ENCODE measurements at regions not wholly inside any gene's neighbourhood (a gene's known extent, or its start where the extent isn't known, plus 50 kb on each side); places are given as distances from the start of the nearest gene placed in this dataset.
"Not testable (repeated sequence)": the region's sequence is repeated elsewhere in the genome, so short reads cannot be mapped to it uniquely, and the experiment has no call there.

DNA sequence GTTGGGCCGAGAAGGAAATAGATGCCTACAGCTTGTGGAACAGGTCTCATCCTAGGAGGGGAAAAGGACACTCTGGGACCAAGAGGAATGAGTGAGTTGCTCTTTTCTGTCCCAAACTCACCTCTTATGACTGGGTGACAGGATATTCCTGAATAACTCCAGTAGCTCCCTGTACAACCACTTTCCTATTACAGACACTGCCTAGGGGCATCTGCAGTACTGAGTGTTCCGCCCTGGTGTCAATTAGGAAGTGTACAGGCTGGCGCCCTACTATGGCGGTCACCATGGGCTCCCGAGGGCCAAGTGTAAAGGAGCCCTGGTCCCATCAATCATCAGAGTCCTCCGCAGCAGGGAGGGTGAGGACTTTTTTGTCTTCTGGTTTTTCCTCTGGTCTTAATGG lies 343.4 kb upstream of the USP9Y start:
- no peak for DNase-seq (ENCODE audit: low read depth in 4 of 4, low spot score in 2 of 4)

DNA sequence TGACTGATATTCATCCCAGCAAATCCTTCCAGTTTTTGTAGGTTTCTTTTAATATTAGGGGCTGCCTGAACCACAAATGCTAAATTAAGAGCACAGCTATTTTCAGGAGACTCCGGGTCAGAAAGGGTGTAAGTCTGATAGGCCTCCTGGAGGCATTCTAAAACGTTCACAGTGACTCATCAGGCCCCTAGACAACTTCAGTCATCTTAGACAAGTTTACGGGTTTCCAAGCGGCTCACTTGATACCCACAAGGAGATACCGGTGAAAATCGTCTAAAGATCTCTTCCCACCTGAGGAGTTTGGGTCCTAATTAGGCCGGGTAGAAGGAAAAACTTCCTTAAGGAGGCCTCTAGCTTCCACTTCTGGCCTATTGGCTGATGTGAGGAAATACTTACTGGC lies 342.7 kb upstream of the USP9Y start:
- DNase-seq (ENCODE audit: low read depth in 4 of 4, low spot score in 2 of 4): no peak

DNA sequence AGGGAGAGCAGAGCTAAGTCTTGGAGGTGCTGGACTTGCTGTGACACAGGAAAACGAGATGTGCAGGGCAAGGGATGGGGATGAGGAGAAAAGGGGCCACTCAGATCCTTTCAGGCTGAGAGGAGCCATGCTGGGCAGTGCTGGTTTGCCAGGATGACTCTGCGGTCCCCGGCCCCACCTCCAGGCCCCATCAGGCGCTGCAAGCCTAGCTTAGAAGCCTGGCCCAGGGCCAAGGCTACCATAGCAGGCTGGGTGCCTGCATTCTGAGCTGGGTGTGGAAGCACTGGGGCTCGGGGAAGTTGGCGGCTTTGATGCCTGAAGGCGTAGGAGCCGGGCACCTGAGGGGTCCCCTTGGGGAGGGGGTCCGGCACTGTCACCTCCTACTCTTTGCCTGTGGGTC lies 341.2 kb upstream of the USP9Y start:
- DNase-seq (ENCODE audit: low read depth in 4 of 4, low spot score in 2 of 4): no peak

DNA sequence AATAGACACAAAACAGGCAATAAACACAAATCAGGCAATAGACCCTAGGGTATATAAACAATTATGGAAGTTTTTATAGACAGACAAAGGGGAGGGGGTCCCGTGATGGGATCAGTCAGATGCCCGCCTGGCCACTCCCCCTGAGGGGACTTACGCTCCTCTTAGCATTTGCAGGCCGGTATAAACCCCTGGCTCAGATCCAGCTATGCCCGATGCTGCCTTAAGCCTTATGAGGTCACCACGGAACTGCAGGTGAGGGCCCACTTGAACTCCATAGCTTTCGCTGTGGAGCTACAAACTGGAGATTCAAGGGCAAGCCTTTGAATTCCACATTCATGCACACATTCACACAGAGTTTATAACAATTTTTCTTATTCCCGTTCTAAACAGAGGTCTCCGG lies 340.5 kb upstream of the USP9Y start:
- DNase-seq (ENCODE audit: low read depth in 4 of 4, low spot score in 2 of 4): no peak

DNA sequence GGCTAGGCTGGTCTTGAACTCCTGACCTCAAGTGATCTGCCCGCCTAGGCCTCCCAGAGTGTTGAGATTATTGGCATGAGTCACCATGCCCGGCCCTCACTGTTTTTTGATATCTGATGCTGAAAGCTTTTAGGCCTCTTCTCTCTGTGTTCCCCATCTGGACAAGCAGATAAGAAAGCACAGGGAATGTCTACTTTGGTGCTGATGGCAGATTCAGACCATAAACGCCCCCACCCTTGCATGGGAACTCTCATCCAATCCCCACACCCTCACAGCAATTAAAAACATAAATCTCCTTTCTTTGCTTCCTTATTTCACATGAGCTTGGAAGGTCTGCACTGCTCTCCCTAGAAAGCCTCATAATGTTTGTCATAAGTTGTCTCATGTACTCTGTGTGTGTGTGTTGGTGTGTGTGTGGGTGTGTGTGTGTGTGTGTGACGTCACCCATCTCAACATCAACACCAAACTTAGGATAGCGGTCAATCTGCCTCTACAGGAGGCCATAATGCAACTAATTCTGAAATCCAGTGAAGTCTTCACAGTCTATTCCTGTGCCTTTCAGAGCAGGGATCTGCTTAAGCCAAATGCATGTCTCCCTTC lies 335.6 kb upstream of the USP9Y start:
- DNase-seq (ENCODE audit: low read depth in 4 of 4, low spot score in 2 of 4): no peak

DNA sequence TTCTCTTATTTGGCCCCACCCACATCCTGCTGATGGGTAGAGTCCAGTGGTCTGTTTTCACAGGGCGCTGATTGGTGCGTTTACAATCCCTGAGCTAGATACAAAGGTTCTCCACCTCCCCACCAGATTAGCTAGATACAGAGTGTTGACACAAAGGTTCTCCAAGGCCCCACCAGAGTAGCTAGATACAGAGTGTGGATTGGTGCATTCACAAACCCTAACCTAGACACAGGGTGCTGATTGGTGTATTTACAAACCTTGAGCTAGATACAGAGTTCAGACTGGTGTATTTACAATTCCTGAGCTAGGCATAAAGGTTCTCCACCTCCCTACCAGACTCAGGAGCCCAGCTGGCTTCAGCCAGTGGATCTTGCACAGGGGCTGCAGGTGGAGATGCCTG lies 326.4 kb upstream of the USP9Y start:
- not testable (repeated sequence) for DNase-seq (ENCODE audit: low read depth in 4 of 4, low spot score in 2 of 4)

DNA sequence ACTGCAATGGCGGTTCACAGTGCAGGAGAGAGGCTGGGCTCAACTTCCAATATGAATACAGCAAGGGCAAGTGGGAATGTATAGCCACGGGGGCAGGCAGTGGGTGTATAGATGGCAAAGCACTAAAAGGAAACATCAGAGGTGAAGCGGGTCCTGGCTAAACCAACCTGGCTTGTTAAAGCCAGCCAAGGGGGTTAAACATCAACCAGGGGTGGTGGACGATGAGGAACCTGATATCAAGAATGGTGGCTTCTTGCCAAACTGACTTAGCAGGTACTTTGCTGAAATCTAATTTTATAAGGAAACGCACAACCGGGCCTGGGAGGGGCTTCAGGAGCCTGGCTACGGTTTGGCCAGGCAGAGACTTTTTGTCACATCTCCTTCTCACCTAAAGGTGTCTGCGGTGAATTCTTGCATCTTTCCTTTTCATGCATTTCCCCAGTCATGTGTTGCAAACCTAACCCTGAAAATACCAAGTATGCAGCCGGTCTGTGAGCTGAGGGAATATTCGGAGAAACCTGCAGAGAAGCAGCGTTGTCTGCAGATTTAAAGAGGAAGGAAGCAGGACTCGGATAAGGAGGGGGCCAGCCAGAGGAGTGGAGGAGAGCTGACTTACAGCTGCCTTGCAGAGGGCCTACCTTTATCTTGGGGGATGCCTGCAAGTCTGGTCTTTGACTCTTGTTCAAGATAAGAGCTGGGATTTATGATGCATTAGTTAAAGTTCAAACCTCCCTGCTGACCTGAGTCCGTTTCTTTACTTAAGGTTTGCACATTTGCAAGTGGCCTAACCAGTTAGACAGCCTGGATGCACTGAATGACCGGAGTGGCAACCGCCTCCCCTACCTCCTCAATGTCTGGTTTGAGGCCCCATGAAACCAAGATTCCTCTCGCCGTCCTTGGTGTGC lies 309.1 kb upstream of the USP9Y start:
- DNase-seq (ENCODE audit: low read depth in 4 of 4, low spot score in 2 of 4): not testable (repeated sequence)

DNA sequence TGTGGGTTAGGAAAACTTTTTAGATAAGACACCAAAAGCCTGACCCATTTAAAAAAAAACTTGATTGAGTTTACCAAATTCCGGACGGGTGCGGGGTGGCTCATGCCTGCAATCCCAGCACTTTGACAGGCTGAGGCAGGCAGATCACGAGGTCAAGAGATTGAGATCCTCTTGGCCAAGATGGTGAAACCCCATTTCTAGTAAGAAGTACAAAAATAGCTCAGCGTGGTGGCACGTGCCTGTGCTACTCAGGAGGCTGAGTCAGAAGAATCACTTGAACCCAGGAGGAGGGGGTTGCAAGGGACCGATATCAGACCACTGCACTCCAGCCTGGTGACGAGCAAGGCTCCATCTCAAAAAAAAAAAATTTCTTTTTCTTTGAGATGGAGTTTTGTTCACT lies 307.8 kb upstream of the USP9Y start:
- no peak for DNase-seq (ENCODE audit: low read depth in 4 of 4, low spot score in 2 of 4)

DNA sequence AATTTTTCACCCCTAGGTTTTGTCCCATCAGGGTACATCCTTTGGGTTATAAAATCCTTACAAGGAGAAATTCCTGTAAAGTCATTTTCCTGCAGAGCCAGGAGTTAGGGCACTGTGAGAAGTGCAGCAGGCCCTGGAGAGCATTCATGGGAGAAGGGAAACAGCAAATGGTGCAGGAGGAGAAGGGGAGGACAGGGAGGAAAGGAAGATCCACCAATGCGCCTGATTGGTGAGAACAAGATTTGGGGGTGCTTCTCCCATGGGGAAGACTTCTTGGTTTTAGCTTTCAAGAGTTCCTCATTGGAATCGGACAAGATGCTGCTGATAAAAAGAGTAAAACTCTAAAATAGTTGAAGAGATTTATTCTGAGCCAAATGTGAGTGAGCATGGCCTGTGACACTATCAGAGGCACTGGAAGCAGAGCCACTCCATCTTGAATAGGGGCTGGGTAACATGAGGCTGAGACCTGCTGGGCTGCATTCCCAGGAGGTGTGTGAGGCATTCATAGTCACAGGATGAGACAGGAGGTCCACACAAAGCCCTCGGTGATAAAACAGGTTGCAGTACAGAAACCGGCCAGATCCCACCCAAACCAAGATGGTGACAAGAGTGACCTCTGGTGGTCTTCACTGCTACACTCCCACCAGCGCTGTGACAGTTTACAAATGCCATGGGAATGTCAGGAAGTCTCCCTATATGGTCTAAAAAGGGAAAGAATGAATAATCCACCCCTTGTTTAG lies 305.5 kb upstream of the USP9Y start:
- not testable (repeated sequence) for DNase-seq (ENCODE audit: low read depth in 4 of 4, low spot score in 2 of 4)

DNA sequence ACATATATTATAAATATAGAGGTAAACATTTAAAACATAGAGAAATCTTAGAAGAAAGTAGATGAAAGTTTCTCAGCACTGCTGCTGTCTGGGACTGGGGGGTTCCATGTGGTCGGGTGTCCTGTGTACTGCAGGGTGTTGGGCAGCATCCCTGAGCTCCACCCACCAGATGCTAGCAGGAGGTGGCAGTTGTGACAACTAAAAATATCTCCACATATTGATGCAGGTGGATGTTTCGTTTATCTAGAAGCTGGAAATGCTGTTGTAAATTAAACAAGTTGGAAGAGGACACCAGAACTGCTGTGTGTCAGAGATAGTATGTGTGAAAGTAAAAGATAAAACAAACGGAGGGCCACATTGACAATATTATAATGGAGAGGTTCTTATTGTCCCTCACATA lies 297.1 kb upstream of the USP9Y start:
- no peak for DNase-seq (ENCODE audit: low read depth in 4 of 4, low spot score in 2 of 4)

DNA sequence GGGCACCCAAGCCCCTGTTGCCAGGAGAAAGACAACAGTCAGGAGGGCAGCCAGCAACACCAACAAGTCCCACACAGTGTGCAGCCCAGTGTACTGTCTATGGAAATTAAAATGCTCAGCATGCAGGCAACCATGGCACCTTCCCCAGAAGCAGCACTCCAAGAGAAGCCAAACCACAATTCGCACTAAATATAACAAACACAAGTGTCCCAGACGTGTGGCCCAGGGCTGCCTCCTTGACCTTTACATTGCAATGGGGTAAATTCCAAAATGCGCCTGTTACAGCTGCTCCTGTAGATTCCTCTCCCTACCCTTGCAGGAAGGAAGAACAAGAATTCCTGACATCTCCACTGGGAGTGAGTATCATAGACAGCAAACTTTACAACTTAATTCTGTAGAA lies 292.8 kb upstream of the USP9Y start:
- no peak for DNase-seq (ENCODE audit: low read depth in 4 of 4, low spot score in 2 of 4)

DNA sequence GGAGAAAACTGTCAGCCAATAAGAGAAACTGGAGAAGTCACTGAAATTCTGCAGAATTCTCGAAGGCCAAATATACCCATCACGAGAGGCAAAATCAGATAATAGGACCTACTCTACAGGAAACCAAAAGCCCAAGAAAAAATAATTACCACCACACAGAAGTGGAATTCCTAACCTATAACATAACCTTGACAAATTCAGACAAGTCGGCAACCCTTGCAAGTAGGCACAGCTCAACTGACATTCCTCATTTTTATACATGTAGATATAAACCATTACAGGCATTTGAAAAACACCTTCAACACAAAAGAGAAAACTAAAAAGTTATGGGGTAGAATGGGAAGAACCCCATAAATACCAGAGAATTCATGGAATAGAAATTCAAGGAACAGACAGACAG lies 290.3 kb upstream of the USP9Y start:
- DNase-seq (ENCODE audit: low read depth in 4 of 4, low spot score in 2 of 4): no peak

DNA sequence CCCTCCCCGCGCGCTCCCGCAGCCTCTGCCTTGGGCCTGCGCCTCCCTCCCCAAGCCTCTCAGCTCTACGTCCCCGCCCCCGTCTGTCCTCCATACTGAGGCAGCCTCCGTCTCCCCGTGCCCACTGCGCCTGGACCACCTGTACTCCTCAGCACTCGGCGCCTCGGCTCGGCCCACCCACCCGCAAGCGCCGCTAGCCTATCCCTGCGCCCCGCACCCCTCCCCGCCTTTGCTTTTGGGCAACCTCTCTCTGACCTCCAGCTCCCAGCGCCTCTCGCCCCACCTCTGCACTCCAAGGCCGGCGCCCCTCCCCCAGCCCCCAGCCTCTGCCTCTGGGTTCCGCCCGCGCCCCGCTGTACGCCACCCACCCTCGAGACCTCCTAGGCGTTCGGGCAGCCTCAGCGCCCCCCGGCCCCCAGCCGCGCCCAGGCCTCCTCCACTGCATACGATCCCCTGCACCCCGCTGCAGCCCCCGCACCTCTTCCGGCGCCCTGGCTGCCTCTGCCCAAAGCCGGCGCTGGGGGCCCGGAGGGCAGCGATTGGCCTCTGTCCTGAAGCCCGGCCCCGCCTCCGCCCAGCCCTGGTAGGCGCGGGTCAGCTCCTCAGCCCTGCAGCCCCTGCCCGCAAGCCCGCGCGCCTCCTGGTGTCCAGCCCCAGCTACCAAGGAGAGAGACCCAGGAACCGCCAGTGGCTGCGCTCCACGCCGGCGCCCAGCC lies 279.8 kb upstream of the USP9Y start:
- peak in 2 of 4 donors; percentile 24 to 27 for DNase-seq (ENCODE audit: low read depth in 4 of 4, low spot score in 2 of 4)

DNA sequence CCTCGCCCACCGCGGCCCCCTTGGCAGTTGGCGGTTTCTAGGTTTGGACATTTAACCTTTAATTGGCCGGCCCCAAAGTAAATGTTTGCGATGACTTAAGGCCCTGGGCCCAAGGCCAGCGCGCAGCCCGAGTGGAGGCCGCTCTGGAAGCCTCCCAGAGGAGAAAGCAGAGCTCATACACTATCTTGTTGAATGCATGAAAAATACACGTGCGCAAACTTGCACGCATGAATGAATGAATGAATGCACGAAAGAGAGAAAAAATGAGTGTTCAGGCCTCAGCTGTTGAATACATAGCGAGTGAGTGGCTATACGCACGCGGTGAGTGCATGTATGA lies 279.3 kb upstream of the USP9Y start:
- no peak for DNase-seq (ENCODE audit: low read depth in 4 of 4, low spot score in 2 of 4)

DNA sequence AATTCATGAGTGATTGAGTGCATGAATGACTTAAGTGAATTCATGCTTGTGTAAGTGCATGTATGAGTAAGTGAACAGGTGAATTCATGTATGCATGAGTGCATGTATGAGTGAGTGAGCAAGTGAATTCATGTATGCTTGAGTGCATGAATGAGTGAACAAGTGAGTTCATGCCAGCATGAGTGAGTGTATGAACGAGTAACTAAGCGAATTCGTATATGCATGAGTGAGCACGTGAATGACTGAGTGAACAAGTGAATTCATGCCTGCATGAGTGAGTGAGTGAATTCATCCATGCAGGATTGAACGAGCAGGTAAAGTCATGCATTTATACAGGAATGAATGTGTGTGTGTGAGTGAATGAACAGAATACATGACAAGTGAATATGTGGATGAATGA lies 278.5 kb upstream of the USP9Y start:
- no peak for DNase-seq (ENCODE audit: low read depth in 4 of 4, low spot score in 2 of 4)

DNA sequence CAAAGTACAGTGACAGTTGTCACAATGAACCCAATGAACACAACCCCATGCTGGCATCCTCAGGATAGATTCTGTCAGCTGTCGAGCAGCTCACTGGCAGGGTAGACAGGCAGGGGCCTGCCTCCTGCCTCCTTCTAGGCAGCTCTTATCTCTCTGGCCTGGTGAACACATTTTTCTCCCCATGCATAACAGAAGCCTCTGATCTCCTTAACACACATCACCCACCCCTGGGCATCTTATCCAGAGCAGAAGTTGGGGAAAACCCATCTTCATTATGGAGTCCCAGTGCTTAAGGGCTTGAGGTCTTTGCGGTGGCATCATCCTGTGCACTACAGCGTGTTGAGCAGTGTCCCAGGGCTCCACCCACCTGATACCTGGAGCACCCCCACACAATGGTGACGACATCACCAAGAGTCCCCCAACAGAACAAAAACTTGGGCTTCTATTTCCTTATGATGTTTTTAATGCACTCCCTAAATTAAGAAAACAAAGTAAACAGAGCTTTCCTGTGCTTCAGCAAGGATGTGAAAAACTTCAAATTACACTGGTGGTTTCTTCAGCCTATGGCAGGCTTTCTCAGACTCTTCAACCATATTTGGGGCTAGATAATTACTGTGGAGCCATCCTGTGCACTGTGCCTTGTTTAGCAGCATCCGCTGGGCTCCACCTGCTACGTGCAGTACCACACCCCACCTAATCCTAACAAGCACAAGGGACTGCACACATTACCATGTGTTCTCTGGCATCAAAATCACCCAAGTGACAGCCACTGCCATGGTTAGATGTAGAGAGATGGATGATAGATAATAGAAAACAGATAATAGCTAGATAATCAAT lies 277.4 kb upstream of the USP9Y start:
- DNase-seq (ENCODE audit: low read depth in 4 of 4, low spot score in 2 of 4): no peak

DNA sequence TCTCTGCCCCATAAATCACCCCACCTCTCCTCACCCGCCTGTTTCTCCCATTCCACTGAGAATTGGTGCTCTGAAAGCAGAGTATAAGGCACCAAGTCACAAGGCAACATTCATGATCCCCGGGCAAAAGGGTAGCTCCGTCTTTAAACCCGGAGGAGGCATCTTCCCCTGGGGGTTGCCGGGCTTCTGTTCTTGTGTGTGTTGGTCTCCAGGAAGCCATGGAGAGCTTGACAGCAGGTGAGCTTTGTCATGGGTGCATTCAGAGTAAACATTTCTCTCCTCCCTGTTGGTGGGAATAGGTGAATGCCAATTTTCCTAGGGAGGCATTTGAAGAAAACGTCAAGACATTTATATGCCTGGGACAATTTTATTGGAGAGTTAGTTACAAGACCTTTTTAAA lies 275.5 kb upstream of the USP9Y start:
- no peak for DNase-seq (ENCODE audit: low read depth in 4 of 4, low spot score in 2 of 4)

DNA sequence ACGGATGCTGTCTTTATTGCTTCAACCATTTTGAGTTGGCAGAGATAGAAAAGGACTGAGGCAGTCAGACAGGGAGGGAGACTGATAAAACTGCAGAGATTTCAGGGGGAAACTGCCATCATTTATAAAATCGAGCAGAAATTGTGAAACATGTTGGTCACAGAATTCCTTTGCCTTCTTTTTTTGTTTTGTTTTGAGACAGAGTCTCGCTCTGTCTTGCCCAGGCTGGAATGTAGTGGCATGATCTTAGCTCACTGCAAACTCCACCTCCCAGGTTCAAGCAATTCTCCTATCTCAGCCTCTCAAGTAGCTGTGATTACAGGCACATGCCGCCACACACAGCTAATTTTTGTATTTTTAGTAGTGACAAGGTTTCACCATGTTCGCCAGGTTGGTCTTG lies 273.7 kb upstream of the USP9Y start:
- no peak for DNase-seq (ENCODE audit: low read depth in 4 of 4, low spot score in 2 of 4)

DNA sequence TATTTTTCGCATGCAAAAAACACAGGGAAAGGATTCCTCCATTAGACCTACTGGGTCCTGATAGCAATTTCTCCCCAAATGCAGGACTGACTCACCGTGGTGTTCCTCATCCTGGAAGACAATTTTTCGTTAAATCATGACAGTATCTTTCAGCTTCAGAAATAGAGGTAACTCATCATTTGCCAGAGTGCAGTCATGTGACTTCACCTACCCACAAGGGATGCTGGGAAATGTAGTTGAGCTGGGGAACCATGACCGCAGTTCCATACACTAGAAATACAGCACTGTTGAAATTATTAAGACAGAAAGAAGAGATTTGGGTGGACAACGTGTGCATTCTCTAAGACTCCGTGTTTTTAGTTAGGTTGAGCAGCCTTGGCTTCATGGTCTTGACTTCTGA lies 269.5 kb upstream of the USP9Y start:
- DNase-seq (ENCODE audit: low read depth in 4 of 4, low spot score in 2 of 4): no peak

DNA sequence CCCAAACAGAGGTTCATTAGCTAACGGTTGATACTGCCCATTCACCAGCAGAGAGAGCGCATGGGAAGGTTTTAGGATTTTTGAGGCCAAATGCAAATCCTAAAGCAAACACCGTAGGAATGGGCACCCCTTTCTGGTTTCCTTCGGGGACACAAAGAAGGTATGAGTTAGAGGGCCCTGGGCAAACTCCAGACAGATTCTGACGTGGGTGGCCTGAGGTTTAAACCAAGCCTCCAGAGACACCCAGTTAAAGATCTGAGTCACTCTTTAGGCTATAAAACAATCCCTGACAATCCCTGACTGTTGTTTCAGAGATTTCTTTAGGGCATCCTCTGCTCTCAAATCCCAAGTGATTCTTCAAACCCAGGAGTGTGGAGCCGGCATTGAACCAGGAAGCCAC lies 262.2 kb upstream of the USP9Y start:
- DNase-seq (ENCODE audit: low read depth in 4 of 4, low spot score in 2 of 4): not testable (repeated sequence)

Measured in left renal cortex interstitium (tissue), 4 donors.